A673 (cell line): ENCODE measurements at regions not wholly inside any gene's neighbourhood (a gene's known extent, or its start where the extent isn't known, plus 50 kb on each side); places are given as distances from the start of the nearest gene placed in this dataset.

Source experiments
- BruUV-seq: library from RNA; stranded (reverse); fragments of 400-500 nt; replicated peaks from 2 replicates; lab custom pipeline; 2021; lab: Mats Ljungman, UMichigan
- CTCF ChIA-PET: fragments of 300-600 bp; sonication (Branson Sonifier 250); formaldehyde crosslinking; loops from one replicate; lab custom pipeline; 2022; ENCODE audit warnings: antibody characterized with exemption; lab: Charles Lee
- POLR2A ChIA-PET: fragments of 300-600 bp; sonication (Branson Sonifier 250); formaldehyde crosslinking; loops from one replicate; lab custom pipeline; 2022; ENCODE audit warnings: antibody characterized with exemption; ENCODE audit not compliant: low non-redundant PET; lab: Charles Lee
- DNase-seq: peaks from one replicate; pipeline ENCODE4 v3.0.0-alpha.2; 2015; ENCODE audit warnings: low spot score
- H3K27ac ChIP-seq: fragments of 200-600 bp; sonication (generic); 2 replicates; pipeline ENCODE4 v1.5.1; 2016; ENCODE audit warnings: mixed run types, low read depth, mild to moderate bottlenecking, mixed read lengths, antibody characterized with exemption, low read length; ENCODE audit not compliant: poor library complexity, severe bottlenecking
- H3K27me3 ChIP-seq: fragments of 200-600 bp; sonication (generic); replicated peaks from 2 replicates; pipeline ENCODE4 v1.6.1; 2017; ENCODE audit warnings: mixed run types, low read depth, mild to moderate bottlenecking, mixed read lengths, antibody characterized with exemption, low read length; ENCODE audit not compliant: insufficient read depth, poor library complexity
- H3K36me3 ChIP-seq: fragments of 200-600 bp; sonication (generic); 2 replicates; pipeline ENCODE4 v1.6.1; 2016; ENCODE audit warnings: mixed run types, mild to moderate bottlenecking, mixed read lengths, antibody characterized with exemption, low read length; ENCODE audit not compliant: insufficient read depth, poor library complexity, severe bottlenecking
- H3K4me1 ChIP-seq: fragments of 200-600 bp; sonication (generic); 2 replicates; pipeline ENCODE4 v1.6.1; 2017; ENCODE audit warnings: mixed run types, mild to moderate bottlenecking, mixed read lengths, antibody characterized with exemption, low read length; ENCODE audit not compliant: insufficient read depth, poor library complexity, severe bottlenecking
- H3K4me3 ChIP-seq: fragments of 200-600 bp; sonication (generic); 2 replicates; pipeline ENCODE4 v1.5.1; 2016; ENCODE audit warnings: low read depth, mixed run types, mild to moderate bottlenecking, mixed read lengths, low read length; ENCODE audit not compliant: poor library complexity, severe bottlenecking
- H3K9me3 ChIP-seq: fragments of 200-600 bp; sonication (generic); 2 replicates; pipeline ENCODE4 v1.6.1; 2016; ENCODE audit warnings: mixed run types, low read depth, mild to moderate bottlenecking, mixed read lengths, antibody characterized with exemption, low read length; ENCODE audit not compliant: poor library complexity, severe bottlenecking
- EZH2 ChIP-seq: fragments of 200-600 bp; sonication (generic); IDR thresholded peaks from 2 replicates; pipeline ENCODE4 v1.6.1; 2017; ENCODE audit warnings: borderline replicate concordance, low read depth, mild to moderate bottlenecking, mixed read lengths, antibody characterized with exemption, low read length; ENCODE audit not compliant: poor library complexity, severe bottlenecking
- intact Hi-C: fragments of 100-400 bp; cut with micrococcal nuclease; formaldehyde crosslinking; loops from one replicate; pipeline ENCODE4 v1.10.0; 2022; ENCODE audit not compliant: unreplicated experiment
- TF ChIP-seq, protein P1 (sequence below): fragments of 300-800, 200-600 bp; sonication (generic); conservative IDR thresholded peaks from 2 replicates; pipeline ENCODE4 v1.5.1; 2017; ENCODE audit warnings: low read depth, mild to moderate bottlenecking, antibody characterized with exemption, low read length, moderate library complexity, mixed read lengths

DNA sequence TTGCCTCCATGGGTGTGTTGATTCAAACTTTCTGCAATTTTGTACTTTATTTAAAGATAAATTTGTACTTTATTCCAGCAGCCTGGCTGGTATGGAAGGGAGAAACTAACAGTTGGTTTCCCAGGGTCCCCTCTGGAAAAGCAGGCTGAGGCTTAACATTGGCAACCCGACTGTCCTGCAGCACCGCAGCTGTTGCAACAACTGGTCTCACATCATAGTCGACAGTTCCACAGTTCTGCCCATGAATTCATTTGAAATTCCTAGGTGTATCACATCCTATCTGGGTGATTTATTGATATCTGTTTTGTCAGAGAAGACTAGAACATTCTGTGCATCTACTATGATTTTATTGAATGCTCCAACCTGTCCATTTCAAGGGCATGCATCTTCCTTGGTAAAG, 98.8 kb upstream of the GATB start:
- Histone ChIP-seq H3K4me3 (no peak overlapping the region), H3K9me3 (no peaks in the 10 kb centered on the region), H3K27ac (no peak overlapping the region), H3K36me3 (no peaks in the 10 kb centered on the region), H3K27me3 (no peaks in the 10 kb centered on the region), H3K4me1 (no peaks in the 10 kb centered on the region)
- no peak for TF ChIP-seq EZH2
- TF ChIP-seq, protein P1, sequence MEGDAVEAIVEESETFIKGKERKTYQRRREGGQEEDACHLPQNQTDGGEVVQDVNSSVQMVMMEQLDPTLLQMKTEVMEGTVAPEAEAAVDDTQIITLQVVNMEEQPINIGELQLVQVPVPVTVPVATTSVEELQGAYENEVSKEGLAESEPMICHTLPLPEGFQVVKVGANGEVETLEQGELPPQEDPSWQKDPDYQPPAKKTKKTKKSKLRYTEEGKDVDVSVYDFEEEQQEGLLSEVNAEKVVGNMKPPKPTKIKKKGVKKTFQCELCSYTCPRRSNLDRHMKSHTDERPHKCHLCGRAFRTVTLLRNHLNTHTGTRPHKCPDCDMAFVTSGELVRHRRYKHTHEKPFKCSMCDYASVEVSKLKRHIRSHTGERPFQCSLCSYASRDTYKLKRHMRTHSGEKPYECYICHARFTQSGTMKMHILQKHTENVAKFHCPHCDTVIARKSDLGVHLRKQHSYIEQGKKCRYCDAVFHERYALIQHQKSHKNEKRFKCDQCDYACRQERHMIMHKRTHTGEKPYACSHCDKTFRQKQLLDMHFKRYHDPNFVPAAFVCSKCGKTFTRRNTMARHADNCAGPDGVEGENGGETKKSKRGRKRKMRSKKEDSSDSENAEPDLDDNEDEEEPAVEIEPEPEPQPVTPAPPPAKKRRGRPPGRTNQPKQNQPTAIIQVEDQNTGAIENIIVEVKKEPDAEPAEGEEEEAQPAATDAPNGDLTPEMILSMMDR: no peak
- DNase-seq: no peak
- ChIA-PET POLR2A (no interaction called here), CTCF (no interaction called here)
- no TSS peak for BruUV-seq
- intact Hi-C loops: no loop called here

DNA sequence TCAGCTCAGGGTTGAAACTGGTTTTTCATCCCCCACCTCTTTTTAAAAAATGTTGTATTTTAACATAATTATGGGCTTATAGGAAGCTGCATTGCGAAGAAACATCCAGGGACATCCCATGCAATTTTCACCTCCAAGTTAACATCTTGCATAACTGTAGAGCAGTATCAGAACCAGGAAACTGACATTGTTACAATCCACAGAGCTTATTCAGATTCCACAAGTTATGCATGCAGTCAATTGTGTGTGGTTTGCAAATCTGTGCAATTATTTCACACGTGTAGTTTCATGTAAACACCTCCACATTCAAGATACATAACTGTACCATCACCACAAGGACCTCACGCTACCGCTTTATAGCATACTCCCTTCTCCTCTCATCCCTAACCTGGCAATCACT, 97.5 kb upstream of the GATB start:
- CTCF ChIA-PET: no interaction called here
- no peak for TF ChIP-seq EZH2
- TF ChIP-seq, protein P1: no peak
- no peak for DNase-seq
- H3K4me3 ChIP-seq: no peak overlapping the region
- H3K27me3 ChIP-seq: no peaks in the 10 kb centered on the region
- H3K36me3 ChIP-seq: no peaks in the 10 kb centered on the region
- H3K4me1 ChIP-seq: no peaks in the 10 kb centered on the region
- no TSS peak for BruUV-seq
- no peaks in the 10 kb centered on the region for H3K9me3 ChIP-seq
- POLR2A ChIA-PET: no interaction called here
- intact Hi-C loops: no loop called here
- no peak overlapping the region for H3K27ac ChIP-seq

DNA sequence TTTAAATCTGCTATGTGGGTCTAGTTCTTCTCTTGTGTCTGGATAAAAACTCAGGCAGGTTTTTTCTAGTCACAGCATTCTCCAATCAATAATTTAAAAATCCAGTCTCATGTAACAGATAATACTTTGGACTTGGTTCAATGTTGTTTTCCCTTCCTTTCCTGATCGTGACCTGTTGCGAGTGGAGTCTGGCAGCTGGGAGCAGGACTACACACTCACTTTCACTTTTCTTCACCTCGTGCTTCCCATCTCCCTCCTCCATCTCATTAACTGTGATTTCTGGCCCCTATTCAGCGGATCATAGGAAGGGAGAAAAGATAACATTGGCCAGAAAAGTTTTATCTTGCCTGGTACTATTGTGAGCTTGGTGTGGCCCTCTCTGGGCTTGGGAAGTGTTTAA, 96.6 kb upstream of the GATB start:
- DNase-seq: no peak
- CTCF ChIA-PET: no interaction called here
- Histone ChIP-seq H3K4me1 (no peaks in the 10 kb centered on the region), H3K36me3 (no peaks in the 10 kb centered on the region), H3K27me3 (no peaks in the 10 kb centered on the region), H3K4me3 (no peak overlapping the region), H3K27ac (no peak overlapping the region), H3K9me3 (no peaks in the 10 kb centered on the region)
- POLR2A ChIA-PET: no interaction called here
- TF ChIP-seq, protein P1: no peak
- TF ChIP-seq EZH2: no peak
- BruUV-seq: no TSS peak
- intact Hi-C loops: no loop called here
